K562 (cell line): ENCODE measurements at regions not wholly inside any gene's neighbourhood (a gene's known extent, or its start where the extent isn't known, plus 50 kb on each side); places are given as distances from the start of the nearest gene placed in this dataset.

Source experiments
- CC2D1A ChIP-seq: fragments of 450-650 bp; IDR thresholded peaks from 2 replicates; pipeline ENCODE4 v1.6.1; 2017; ENCODE audit warnings: mild to moderate bottlenecking
- CSDE1 ChIP-seq, 2 experiments: fragments of 450-650 bp; IDR thresholded peaks; 2 replicates each; pipeline ENCODE4 v1.6.1; 2016; ENCODE audit warnings: mild to moderate bottlenecking in 1 of 2
- GATA2 ChIP-seq: sonication (generic); formaldehyde crosslinking; IDR thresholded peaks from 2 replicates; pipeline ENCODE4 v1.4.0; 2020; ENCODE audit warnings: mild to moderate bottlenecking, missing genetic modification reagents
- GTF2B ChIP-seq: IDR thresholded peaks from 2 replicates; pipeline ENCODE4 v1.6.1; 2011; ENCODE audit not compliant: insufficient read length; ENCODE audit errors: extremely low read depth
- MYBL2 ChIP-seq, 2 experiments: fragments of 450-650 bp in 1 of 2; sonication (generic) in 1 of 2; formaldehyde crosslinking in 1 of 2; IDR thresholded peaks; 2 replicates each; pipeline versions ENCODE4 v1.6.1 to v1.8.1; 2017 to 2022; ENCODE audit warnings: borderline replicate concordance in 1 of 2, inconsistent platforms in 1 of 2, low read depth in 1 of 2, mild to moderate bottlenecking in 1 of 2, missing genetic modification reagents in 1 of 2, moderate library complexity in 1 of 2
- PCBP2 ChIP-seq: fragments of 200-400 bp; formaldehyde crosslinking; IDR thresholded peaks from 2 replicates; pipeline ENCODE4 v1.6.1; 2018; ENCODE audit warnings: low read length, low read depth, mild to moderate bottlenecking, moderate library complexity; ENCODE audit not compliant: poor library complexity, severe bottlenecking
- SMC3 ChIP-seq: conservative IDR thresholded peaks from 2 replicates; pipeline ENCODE4 v1.6.1; 2011; ENCODE audit warnings: low read depth, low read length, improper control_type of control experiment; ENCODE audit not compliant: insufficient read depth
- SRF ChIP-seq, 2 experiments: fragments of 250-450, 450-650 bp in 1 of 2; sonication (Bioruptor Pico) in 1 of 2; sonication (generic) in 1 of 2; formaldehyde crosslinking; IDR thresholded peaks; 2 replicates each; pipeline versions ENCODE4 v1.5.0 to v1.5.1; 2020 to 2022; ENCODE audit warnings: mild to moderate bottlenecking in 1 of 2, missing genetic modification reagents in 1 of 2
- THRAP3 ChIP-seq: fragments of 450-650 bp; IDR thresholded peaks from 2 replicates; pipeline ENCODE4 v1.6.1; 2016; ENCODE audit warnings: mild to moderate bottlenecking, inconsistent platforms, borderline replicate concordance
- ZFP1 ChIP-seq: fragments of 450-650 bp; formaldehyde crosslinking; IDR thresholded peaks from 2 replicates; pipeline ENCODE4 v1.4.0; 2020; ENCODE audit warnings: mild to moderate bottlenecking, mixed read lengths
- ZNF444 ChIP-seq: fragments of 250-450 bp; sonication (Bioruptor Pico); IDR thresholded peaks from 2 replicates; pipeline ENCODE4 v1.4.0; 2020; ENCODE audit warnings: mild to moderate bottlenecking, moderate library complexity
- ZNF717 ChIP-seq: fragments of 250-450 bp; sonication (Bioruptor Pico); IDR thresholded peaks from 2 replicates; pipeline ENCODE4 v1.5.0; 2021
- ZNF79 ChIP-seq: fragments of 250-450 bp; sonication (Bioruptor Pico); IDR thresholded peaks from 2 replicates; pipeline ENCODE4 v1.4.0; 2020; ENCODE audit warnings: low read depth, mild to moderate bottlenecking, moderate library complexity
- TF ChIP-seq, protein P1 (sequence below): sonication (generic); formaldehyde crosslinking; IDR thresholded peaks from 2 replicates; pipeline ENCODE4 v1.8.0; 2022; ENCODE audit warnings: missing genetic modification reagents, mild to moderate bottlenecking, borderline replicate concordance
- TF ChIP-seq, protein P2 (sequence below): sonication (generic); formaldehyde crosslinking; IDR thresholded peaks from 2 replicates; pipeline ENCODE4 v1.8.0; 2023; ENCODE audit warnings: mild to moderate bottlenecking, missing genetic modification reagents
- TF ChIP-seq, protein P3 (sequence below): fragments of 450-650 bp; formaldehyde crosslinking; IDR thresholded peaks from 2 replicates; pipeline ENCODE4 v1.4.0; 2020; ENCODE audit warnings: mild to moderate bottlenecking, mixed read lengths
- TF ChIP-seq, protein P4 (sequence below): sonication (generic); formaldehyde crosslinking; IDR thresholded peaks from 2 replicates; pipeline ENCODE4 v1.8.1; 2022; ENCODE audit warnings: missing genetic modification reagents

GRCh38 chr2:240232961-240233884 lies 92.8 kb upstream of the OTOS start (continued):
- TF ChIP-seq, protein P1, sequence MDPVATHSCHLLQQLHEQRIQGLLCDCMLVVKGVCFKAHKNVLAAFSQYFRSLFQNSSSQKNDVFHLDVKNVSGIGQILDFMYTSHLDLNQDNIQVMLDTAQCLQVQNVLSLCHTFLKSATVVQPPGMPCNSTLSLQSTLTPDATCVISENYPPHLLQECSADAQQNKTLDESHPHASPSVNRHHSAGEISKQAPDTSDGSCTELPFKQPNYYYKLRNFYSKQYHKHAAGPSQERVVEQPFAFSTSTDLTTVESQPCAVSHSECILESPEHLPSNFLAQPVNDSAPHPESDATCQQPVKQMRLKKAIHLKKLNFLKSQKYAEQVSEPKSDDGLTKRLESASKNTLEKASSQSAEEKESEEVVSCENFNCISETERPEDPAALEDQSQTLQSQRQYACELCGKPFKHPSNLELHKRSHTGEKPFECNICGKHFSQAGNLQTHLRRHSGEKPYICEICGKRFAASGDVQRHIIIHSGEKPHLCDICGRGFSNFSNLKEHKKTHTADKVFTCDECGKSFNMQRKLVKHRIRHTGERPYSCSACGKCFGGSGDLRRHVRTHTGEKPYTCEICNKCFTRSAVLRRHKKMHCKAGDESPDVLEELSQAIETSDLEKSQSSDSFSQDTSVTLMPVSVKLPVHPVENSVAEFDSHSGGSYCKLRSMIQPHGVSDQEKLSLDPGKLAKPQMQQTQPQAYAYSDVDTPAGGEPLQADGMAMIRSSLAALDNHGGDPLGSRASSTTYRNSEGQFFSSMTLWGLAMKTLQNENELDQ (CRISPR knock-in tag) = no peak
- TF ChIP-seq GATA2 (CRISPR knock-in tag) (no peak), CC2D1A (peak; percentile 61; the same call in 1 of the 2 replicates), ZNF717 (CRISPR knock-in tag) (no peak), SMC3 (peak; percentile 88), ZFP1 (no peak), GTF2B (no peak), MYBL2 (IDR thresholded peaks at IDR 0.05; ENCODE audit: low read depth) (no peak), MYBL2 (CRISPR knock-in tag; IDR thresholded peaks at IDR 0.05; ENCODE audit: borderline replicate concordance) (no peak), THRAP3 (no peak), ZNF444 (no peak), SRF (CRISPR knock-in tag; IDR thresholded peaks at IDR 0.05) (no peak), ZNF79 (no peak), CSDE1 (IDR thresholded peaks at IDR 0.05) (no peak), PCBP2 (no peak)
- TF ChIP-seq, protein P2, sequence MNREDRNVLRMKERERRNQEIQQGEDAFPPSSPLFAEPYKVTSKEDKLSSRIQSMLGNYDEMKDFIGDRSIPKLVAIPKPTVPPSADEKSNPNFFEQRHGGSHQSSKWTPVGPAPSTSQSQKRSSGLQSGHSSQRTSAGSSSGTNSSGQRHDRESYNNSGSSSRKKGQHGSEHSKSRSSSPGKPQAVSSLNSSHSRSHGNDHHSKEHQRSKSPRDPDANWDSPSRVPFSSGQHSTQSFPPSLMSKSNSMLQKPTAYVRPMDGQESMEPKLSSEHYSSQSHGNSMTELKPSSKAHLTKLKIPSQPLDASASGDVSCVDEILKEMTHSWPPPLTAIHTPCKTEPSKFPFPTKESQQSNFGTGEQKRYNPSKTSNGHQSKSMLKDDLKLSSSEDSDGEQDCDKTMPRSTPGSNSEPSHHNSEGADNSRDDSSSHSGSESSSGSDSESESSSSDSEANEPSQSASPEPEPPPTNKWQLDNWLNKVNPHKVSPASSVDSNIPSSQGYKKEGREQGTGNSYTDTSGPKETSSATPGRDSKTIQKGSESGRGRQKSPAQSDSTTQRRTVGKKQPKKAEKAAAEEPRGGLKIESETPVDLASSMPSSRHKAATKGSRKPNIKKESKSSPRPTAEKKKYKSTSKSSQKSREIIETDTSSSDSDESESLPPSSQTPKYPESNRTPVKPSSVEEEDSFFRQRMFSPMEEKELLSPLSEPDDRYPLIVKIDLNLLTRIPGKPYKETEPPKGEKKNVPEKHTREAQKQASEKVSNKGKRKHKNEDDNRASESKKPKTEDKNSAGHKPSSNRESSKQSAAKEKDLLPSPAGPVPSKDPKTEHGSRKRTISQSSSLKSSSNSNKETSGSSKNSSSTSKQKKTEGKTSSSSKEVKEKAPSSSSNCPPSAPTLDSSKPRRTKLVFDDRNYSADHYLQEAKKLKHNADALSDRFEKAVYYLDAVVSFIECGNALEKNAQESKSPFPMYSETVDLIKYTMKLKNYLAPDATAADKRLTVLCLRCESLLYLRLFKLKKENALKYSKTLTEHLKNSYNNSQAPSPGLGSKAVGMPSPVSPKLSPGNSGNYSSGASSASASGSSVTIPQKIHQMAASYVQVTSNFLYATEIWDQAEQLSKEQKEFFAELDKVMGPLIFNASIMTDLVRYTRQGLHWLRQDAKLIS = no peak
- TF ChIP-seq, protein P3, sequence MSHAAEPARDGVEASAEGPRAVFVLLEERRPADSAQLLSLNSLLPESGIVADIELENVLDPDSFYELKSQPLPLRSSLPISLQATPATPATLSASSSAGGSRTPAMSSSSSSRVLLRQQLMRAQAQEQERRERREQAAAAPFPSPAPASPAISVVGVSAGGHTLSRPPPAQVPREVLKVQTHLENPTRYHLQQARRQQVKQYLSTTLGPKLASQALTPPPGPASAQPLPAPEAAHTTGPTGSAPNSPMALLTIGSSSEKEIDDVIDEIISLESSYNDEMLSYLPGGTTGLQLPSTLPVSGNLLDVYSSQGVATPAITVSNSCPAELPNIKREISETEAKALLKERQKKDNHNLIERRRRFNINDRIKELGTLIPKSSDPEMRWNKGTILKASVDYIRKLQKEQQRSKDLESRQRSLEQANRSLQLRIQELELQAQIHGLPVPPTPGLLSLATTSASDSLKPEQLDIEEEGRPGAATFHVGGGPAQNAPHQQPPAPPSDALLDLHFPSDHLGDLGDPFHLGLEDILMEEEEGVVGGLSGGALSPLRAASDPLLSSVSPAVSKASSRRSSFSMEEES (CRISPR knock-in tag) = no peak
- TF ChIP-seq, protein P4, sequence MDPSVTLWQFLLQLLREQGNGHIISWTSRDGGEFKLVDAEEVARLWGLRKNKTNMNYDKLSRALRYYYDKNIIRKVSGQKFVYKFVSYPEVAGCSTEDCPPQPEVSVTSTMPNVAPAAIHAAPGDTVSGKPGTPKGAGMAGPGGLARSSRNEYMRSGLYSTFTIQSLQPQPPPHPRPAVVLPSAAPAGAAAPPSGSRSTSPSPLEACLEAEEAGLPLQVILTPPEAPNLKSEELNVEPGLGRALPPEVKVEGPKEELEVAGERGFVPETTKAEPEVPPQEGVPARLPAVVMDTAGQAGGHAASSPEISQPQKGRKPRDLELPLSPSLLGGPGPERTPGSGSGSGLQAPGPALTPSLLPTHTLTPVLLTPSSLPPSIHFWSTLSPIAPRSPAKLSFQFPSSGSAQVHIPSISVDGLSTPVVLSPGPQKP = no peak
